Occipital lobe (tissue), 1 donor: ENCODE measurements at regions not wholly inside any gene's neighbourhood (a gene's known extent, or its start where the extent isn't known, plus 50 kb on each side); places are given as distances from the start of the nearest gene placed in this dataset.

Source experiments
- DNase-seq: peaks from one replicate; lab custom pipeline; 2025; lab: John Stamatoyannopoulos, UW

DNA sequence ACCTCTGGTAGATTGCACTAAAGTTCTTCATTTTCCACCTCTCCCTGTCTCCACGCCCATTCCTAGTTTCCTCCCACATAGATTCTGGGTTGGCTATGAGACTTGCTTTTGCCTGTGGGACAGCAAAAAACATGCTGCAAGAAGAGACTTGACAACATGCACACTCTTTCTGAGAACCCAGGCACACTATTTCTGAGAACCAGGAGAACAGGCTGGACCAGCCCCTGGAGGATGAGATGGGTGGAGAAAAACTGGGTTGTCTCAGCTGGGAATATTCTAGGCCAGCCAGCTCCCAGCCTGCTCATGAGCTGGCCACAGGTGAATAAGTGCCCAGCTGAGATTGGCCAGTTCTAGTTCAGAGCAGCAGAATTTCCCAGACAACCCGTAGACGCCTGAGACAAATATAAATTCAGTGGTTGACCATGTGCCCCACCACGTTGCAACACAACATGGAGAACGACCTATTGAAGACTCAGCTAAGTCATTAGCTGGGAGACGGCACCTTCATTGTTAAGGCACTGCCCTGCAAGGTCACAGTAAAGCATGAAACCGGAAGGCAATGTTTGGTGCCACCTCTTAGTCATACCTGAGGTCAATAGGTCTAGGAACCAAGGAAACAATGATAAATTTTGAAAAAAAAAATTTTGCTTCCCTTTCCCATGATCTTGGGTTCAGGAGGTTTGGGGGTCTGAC is 92.7 kb upstream of the AKR1E2 start:
- DNase-seq = no peak

- no peak for DNase-seq
These were observed 95.0 kb upstream of the AKR1E2 start for GRCh38 chr10:4730998-4731397.

- DNase-seq = no peak
These were observed 99.9 kb upstream of the AKR1E2 start for GRCh38 chr10:4725917-4726606.

DNA sequence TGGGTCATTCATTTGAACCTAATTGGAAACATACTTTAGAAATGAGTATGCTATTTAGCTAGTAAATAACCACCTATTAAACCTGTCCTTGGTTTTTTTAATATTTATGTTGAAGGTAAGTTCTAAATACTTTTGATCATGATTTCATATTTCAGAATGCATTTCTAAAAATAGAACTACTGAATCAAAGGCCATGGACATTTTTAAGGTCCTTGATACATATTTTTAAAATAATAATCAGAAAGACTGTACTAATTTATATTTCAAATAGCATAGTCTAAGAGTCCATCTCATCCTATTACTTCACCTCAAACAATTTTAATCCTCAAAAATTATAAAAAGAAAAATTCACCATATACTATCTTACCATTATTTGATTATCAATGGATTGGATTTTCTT is 102.1 kb upstream of the AKR1E2 start:
- no peak for DNase-seq

- no peak for DNase-seq
These were observed 103.8 kb upstream of the AKR1E2 start for GRCh38 chr10:4721999-4722753.

DNA sequence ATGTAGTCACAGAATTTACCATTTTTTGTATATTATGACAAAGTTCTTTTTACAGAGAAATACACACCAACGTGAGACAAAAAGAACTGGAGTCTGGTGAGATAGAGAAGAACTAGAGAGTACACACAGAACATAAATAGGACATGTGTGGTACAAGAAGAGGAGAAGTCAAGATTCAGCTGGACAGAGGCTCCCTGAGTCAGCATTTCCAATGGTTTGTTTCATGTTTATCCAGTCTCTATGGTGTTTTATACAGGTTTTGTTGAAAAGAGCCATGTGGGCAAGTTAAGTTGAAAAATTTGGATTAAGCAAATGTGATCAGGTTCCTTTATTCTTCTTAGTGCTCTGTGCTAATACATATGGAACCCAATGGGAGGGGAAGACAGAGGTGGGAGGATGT is 105.5 kb upstream of the AKR1E2 start:
- no peak for DNase-seq

DNA sequence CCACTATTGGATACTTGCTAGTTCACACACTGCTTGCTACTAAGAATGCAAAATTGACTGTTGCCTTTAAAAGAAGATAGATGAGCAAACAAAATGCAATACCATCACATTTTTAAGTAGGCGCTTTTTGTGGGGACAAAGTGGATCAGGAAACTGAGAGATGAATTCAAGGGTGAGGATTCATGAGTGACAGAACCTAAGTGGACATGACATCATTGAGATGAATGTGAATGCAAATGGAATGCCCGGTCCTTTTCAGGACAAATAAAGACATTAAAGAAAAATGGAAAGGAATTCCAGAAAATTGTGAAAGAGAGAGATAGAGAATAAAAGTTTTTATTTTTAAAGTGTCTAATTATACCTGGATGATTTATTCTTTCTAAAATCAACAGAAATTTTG is 106.3 kb upstream of the AKR1E2 start:
- no peak for DNase-seq

GRCh38 chr10:4719036-4719435 is 107.0 kb upstream of the AKR1E2 start:
- no peak for DNase-seq

DNA sequence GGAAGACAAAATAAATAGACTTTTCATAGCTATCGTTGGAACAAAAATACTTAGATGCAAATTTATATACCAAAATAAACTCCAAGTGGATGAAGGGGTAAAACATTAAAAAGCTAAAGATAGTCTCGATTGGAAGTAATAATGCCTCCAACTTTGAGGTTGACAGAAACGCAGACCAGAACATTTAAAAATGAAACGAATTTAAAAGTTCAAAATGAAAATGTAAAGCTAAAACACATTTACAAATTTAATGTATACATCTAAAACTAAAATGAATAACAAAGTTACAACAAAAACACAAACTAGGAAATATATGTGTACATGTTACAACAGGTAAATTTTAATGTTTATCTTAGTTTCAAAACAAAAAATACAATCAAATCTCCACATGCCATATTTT is 107.5 kb upstream of the AKR1E2 start:
- no peak for DNase-seq

GRCh38 chr10:4717670-4718069 is 108.3 kb upstream of the AKR1E2 start:
- DNase-seq = no peak

DNA sequence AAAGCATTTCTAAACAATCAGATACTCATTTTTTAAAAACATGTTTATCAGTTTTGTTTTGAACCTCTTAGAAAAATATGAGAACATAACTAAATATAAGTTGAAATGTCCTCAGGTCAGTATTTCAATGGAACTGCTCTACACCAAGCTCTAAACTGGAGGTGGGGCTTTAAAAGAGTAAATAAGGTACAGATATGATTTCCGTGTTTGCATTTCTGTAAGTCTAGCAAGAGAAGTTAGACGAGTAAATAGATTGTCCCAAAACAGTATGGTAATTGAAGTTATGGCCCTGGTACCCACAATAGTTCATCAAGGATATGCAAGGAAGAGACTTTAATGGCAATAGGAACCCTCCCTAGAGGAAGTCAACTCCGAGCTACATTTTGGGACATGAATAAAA is 115.1 kb upstream of the AKR1E2 start:
- DNase-seq = no peak

- DNase-seq = no peak
These were observed 117.8 kb upstream of the AKR1E2 start for GRCh38 chr10:4708123-4708759.

DNA sequence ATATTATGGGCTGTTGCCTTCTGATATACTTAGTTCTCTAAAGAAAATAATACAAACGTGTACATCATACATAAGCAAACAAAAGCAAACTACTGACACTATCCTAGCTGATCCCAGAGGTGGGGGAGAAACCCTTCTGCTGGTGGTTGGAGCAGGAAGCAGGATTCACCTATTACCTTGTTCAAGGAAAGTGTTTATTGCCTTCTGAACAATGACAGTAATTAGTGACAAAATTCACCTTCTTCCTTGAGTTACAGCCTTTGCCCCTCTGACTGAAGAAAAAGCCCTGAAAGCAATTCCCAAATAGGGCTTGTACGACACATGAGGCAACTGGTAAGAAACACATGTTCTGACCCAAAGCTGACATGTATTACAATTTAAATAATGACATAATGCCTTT is 118.8 kb upstream of the AKR1E2 start:
- DNase-seq = no peak

DNA sequence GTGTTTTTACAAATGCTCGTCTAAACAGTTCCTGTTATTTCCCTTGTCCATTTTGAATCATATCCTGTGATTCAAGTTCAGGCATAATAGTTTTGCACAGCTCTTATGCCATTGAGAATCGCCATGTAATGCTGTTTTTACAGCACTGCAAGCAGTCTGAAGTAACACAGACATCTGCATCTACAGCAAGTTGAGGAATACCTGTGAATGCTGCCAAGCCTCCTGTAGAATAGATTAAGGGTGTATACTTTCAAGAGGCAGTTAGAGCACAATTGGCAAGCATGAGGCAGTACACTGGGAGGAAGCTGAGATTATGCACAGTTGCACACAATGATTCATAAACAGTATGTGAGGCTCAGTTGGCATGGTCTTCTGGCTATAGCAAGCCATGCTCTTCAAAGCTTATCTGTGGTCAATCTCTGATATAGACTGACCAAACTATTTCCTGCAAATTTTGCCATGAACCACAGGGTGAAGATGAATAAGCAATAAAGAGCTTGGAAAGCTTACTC is 121.9 kb upstream of the AKR1E2 start:
- no peak for DNase-seq

- no peak for DNase-seq
These were observed 125.0 kb upstream of the AKR1E2 start for GRCh38 chr10:4701016-4701415.

GRCh38 chr10:4699950-4700730 is 125.9 kb upstream of the AKR1E2 start:
- no peak for DNase-seq

DNA sequence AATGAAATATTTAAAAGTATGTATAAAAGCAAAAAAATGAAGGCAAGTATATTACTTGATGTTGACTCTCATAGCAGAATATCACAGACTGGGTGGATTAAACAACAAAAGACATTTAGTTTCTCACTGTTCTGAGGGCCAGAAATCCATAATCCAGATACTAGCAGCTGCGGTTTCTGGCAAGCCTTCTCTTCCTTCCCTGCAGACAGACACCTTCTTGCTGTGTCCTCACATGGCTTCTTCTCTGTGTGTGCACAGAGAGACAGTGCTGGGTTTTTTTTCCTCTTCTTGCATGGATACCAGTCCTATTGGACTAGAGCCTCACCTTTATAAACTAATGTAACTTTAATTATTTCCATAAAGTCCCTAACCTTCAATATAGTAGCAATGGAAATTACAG is 127.9 kb upstream of the AKR1E2 start:
- no peak for DNase-seq

DNA sequence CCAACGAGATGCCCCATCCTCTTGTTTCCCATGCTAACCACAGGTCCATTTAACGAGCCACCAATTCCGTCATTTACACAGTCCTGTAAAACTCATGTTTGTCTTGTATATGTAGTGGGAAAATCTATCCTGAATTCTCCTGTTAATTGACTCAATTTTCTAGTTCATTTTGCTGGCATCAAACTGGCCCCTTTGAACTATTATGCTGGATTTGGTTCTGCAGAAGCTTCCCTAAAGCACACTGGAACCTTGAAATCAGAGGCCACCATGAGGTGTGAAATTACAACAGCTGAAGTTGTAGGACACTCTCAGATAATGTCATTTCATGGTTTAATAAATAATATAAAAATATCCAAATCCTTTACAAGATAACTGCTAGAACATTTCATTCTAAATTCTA is 129.8 kb upstream of the AKR1E2 start:
- DNase-seq = no peak

- DNase-seq = no peak
These were observed 132.0 kb upstream of the AKR1E2 start for GRCh38 chr10:4693967-4694366.

DNA sequence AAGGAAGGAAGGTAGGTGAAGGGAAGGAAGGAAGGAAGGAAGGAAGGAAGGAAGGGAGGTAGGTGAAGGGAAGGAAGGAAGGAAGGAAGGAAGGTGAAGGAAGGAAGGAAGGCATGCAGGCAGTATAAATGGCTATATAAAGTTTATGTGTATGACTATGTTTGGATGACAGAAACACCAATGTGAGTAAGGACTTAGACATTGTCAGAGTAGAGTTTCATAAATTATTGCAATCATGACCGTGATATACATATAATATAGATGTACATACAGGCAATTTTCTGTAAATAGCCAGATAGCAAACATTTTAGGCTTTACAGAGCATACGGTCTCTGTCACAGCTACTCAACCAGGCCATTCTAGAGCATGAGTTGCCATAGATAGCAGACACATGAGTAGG is 133.8 kb upstream of the AKR1E2 start:
- no peak for DNase-seq

GRCh38 chr10:4691776-4692175 is 134.2 kb upstream of the AKR1E2 start:
- DNase-seq = no peak
